AG09319 (cell line): ENCODE measurements at regions not wholly inside any gene's neighbourhood (a gene's known extent, or its start where the extent isn't known, plus 50 kb on each side); places are given as distances from the start of the nearest gene placed in this dataset.

ENCODE experiments used
- DNase-seq: peaks from one replicate; pipeline ENCODE4 v3.0.0-alpha.2; 2010; ENCODE audit warnings: low read depth; ENCODE audit errors: extremely low read depth
- CTCF ChIP-seq: IDR thresholded peaks from 2 replicates; pipeline ENCODE4 v1.5.1; 2011; ENCODE audit warnings: low read depth, mild to moderate bottlenecking, inconsistent platforms, low read length, moderate library complexity

- no peak for TF ChIP-seq CTCF
- no peak for DNase-seq
These were observed 514.7 kb downstream of the AACS start for GRCh38 chr12:125579916-125580315.

- TF ChIP-seq CTCF = no peak
- DNase-seq = no peak
These were observed 517.8 kb downstream of the AACS start for GRCh38 chr12:125583071-125583470.

- TF ChIP-seq CTCF = no peak
- no peak for DNase-seq
These were observed 521.2 kb downstream of the AACS start for GRCh38 chr12:125586441-125586840.

GRCh38 chr12:125593269-125593668 lies 528.0 kb downstream of the AACS start:
- DNase-seq = no peak
- no peak for TF ChIP-seq CTCF

GRCh38 chr12:125604976-125605375 lies 539.7 kb downstream of the AACS start:
- no peak for TF ChIP-seq CTCF
- DNase-seq = no peak

GRCh38 chr12:125606312-125606711 lies 541.1 kb downstream of the AACS start:
- no peak for TF ChIP-seq CTCF
- no peak for DNase-seq

- DNase-seq = no peak
- no peak for TF ChIP-seq CTCF
These were observed 545.1 kb downstream of the AACS start for GRCh38 chr12:125610292-125610691.

- no peak for DNase-seq
- TF ChIP-seq CTCF = no peak
These were observed 545.7 kb downstream of the AACS start for GRCh38 chr12:125610971-125611370.
